T-cell (primary cell): ENCODE measurements at regions not wholly inside any gene's neighbourhood (a gene's known extent, or its start where the extent isn't known, plus 50 kb on each side); places are given as distances from the start of the nearest gene placed in this dataset.

Experiments used
- ATAC-seq, 4 experiments: fragments of 200-7000 bp in 3 of 4; fragments of 150-1000 bp in 1 of 4; cut with Tn5 transposase; replicated peaks in 1 of 4; 1 replicate in 3 of 4; 2 replicates in 1 of 4; pipeline ENCODE4 v1.10.0; 2021; ENCODE audit warnings: moderate library complexity in 3 of 4, mild to moderate bottlenecking in 2 of 4, moderate number of reproducible peaks in 1 of 4
- CTCF ChIA-PET, 2 donors: fragments of 300-600 bp; sonication (Branson Sonifier 250); formaldehyde crosslinking; loops; one replicate each; lab custom pipeline; 2022; ENCODE audit warnings: antibody characterized with exemption in 2 of 2; lab: Charles Lee
- POLR2A ChIA-PET, 2 donors: fragments of 300-600 bp; sonication (Branson Sonifier 250); formaldehyde crosslinking; loops; one replicate each; lab custom pipeline; 2022; ENCODE audit warnings: antibody characterized with exemption in 2 of 2; lab: Charles Lee
- DNase-seq, 35 experiments: peaks; one replicate each; pipeline versions ENCODE4 v3.0.0 to v3.0.0-alpha.2; 2013 to 2023
- H3K27ac ChIP-seq: one replicate; pipeline ENCODE4 v1.5.1; 2013; ENCODE audit warnings: low read length
- H3K27me3 ChIP-seq, 2 experiments: replicated peaks in 1 of 2; 1 replicate in 1 of 2; 2 replicates in 1 of 2; pipeline versions ENCODE4 v1.6.1 to v1.7.0; 2013; ENCODE audit warnings: low read length in 1 of 2, mixed read lengths in 1 of 2; ENCODE audit not compliant: control insufficient read depth in 2 of 2, insufficient read depth in 2 of 2; ENCODE audit errors: extremely low read depth in 1 of 2
- H3K36me3 ChIP-seq, 2 donors: 1 replicate in 1 of 2; 2 replicates in 1 of 2; pipeline versions ENCODE4 v1.6.1 to v1.7.0; 2013; ENCODE audit warnings: low read length in 1 of 2; ENCODE audit not compliant: control insufficient read depth in 2 of 2, insufficient read depth in 1 of 2; ENCODE audit errors: extremely low read depth in 1 of 2
- H3K4me1 ChIP-seq, 2 experiments: 1 replicate in 1 of 2; 2 replicates in 1 of 2; pipeline versions ENCODE4 v1.6.1 to v1.7.0; 2013; ENCODE audit warnings: low read length in 2 of 2, mixed read lengths in 1 of 2; ENCODE audit not compliant: insufficient read depth in 2 of 2, control insufficient read depth in 1 of 2; ENCODE audit errors: extremely low read depth in 1 of 2
- H3K4me3 ChIP-seq, 2 donors: 1 replicate in 1 of 2; 2 replicates in 1 of 2; pipeline versions ENCODE4 v1.5.1 to v1.7.0; 2013; ENCODE audit warnings: mild to moderate bottlenecking in 2 of 2, low read length in 1 of 2, moderate library complexity in 1 of 2; ENCODE audit not compliant: control insufficient read depth in 1 of 2; ENCODE audit errors: extremely low read depth in 1 of 2
- H3K9me3 ChIP-seq: 2 replicates; pipeline ENCODE4 v1.7.0; 2013
- H3K27ac Mint-ChIP-seq, 2 donors: one replicate each; pipeline ENCODE4 v1.8.0; 2020 to 2021; ENCODE audit warnings: mild to moderate bottlenecking in 2 of 2, mixed read lengths in 2 of 2
- H3K27me3 Mint-ChIP-seq, 2 donors: one replicate each; pipeline ENCODE4 v1.8.0; 2021 to 2022; ENCODE audit warnings: mixed read lengths in 2 of 2
- H3K36me3 Mint-ChIP-seq: one replicate; pipeline ENCODE4 v1.8.0; 2021; ENCODE audit warnings: mixed read lengths
- H3K4me1 Mint-ChIP-seq, 3 donors: one replicate each; pipeline ENCODE4 v1.8.0; 2020 to 2022; ENCODE audit warnings: mixed read lengths in 3 of 3, mild to moderate bottlenecking in 1 of 3
- H3K4me3 Mint-ChIP-seq, 3 donors: one replicate each; pipeline ENCODE4 v1.8.0; 2020 to 2022; ENCODE audit warnings: mild to moderate bottlenecking in 3 of 3, mixed read lengths in 3 of 3, moderate library complexity in 3 of 3
- H3K9me3 Mint-ChIP-seq, 3 donors: one replicate each; pipeline ENCODE4 v1.8.0; 2020 to 2022; ENCODE audit warnings: mixed read lengths in 3 of 3
- WGBS: methylation state at CpG from one replicate; pipeline ENCODE4 v1.1.5; 2013; ENCODE audit warnings: missing lambda C conversion rate; ENCODE audit not compliant: insufficient coverage; 5-methylcytosine and 5-hydroxymethylcytosine counted together

GRCh38 chr12:43095669-43096280, 456.2 kb downstream of the ADAMTS20 start:
- H3K36me3 Mint-ChIP-seq, result no peaks in the 10 kb centered on the region

GRCh38 chr12:43094886-43095575, 457.0 kb downstream of the ADAMTS20 start:
- H3K27ac Mint-ChIP-seq, result no peak overlapping the region
- H3K27me3 Mint-ChIP-seq, result no peaks in the 10 kb centered on the region
- POLR2A ChIA-PET, result no interaction called here
- DNase-seq (no peak), ATAC-seq (no peak)
- H3K27ac ChIP-seq, result no peak overlapping the region
- no peaks in the 10 kb centered on the region for H3K36me3 Mint-ChIP-seq
- H3K36me3 ChIP-seq, result no peaks in the 10 kb centered on the region
- H3K9me3 ChIP-seq, result no peaks in the 10 kb centered on the region
- H3K4me1 Mint-ChIP-seq, result no peaks in the 10 kb centered on the region
- H3K4me1 ChIP-seq, result no peaks in the 10 kb centered on the region
- no peak overlapping the region for H3K4me3 ChIP-seq
- H3K9me3 Mint-ChIP-seq, result peaks cover 13 to 29% (median 28%) of the 10 kb centered on the region in 3 donors
- no CpG with 5 or more reads among the region's 2 CpGs for WGBS
- no peak overlapping the region for H3K4me3 Mint-ChIP-seq
- CTCF ChIA-PET, result no interaction called here
- H3K27me3 ChIP-seq, result no peaks in the 10 kb centered on the region

More at GRCh38 chr12:43095669-43096280, 456.2 kb downstream of the ADAMTS20 start:
- ChIA-PET POLR2A (no interaction called here), CTCF (no interaction called here)
- H3K4me1 Mint-ChIP-seq, result no peaks in the 10 kb centered on the region
- no peak overlapping the region for H3K4me3 Mint-ChIP-seq
- Histone ChIP-seq H3K9me3 (no peaks in the 10 kb centered on the region), H3K36me3 (no peaks in the 10 kb centered on the region), H3K4me3 (no peak overlapping the region), H3K27me3 (no peaks in the 10 kb centered on the region), H3K4me1 (no peaks in the 10 kb centered on the region), H3K27ac (no peak overlapping the region)
- DNase-seq, result no peak
- ATAC-seq, result no peak
- no peaks in the 10 kb centered on the region for H3K27me3 Mint-ChIP-seq
- peaks cover 13 to 23% (median 23%) of the 10 kb centered on the region in 3 donors for H3K9me3 Mint-ChIP-seq
- no peak overlapping the region for H3K27ac Mint-ChIP-seq
- no CpG with 5 or more reads among the region's 6 CpGs for WGBS

GRCh38 chr12:43090981-43091380, 461.0 kb downstream of the ADAMTS20 start:
- H3K36me3 Mint-ChIP-seq, result no peaks in the 10 kb centered on the region

GRCh38 chr12:43087195-43088091, 464.6 kb downstream of the ADAMTS20 start:
- H3K27me3 Mint-ChIP-seq, result no peaks in the 10 kb centered on the region
- peaks cover 19 to 45% (median 29%) of the 10 kb centered on the region in 3 donors for H3K9me3 Mint-ChIP-seq
- Histone ChIP-seq H3K27ac (no peak overlapping the region), H3K4me3 (no peak overlapping the region), H3K9me3 (no peaks in the 10 kb centered on the region), H3K27me3 (no peaks in the 10 kb centered on the region), H3K36me3 (no peaks in the 10 kb centered on the region), H3K4me1 (no peaks in the 10 kb centered on the region)
- DNase-seq, result no peak
- H3K4me3 Mint-ChIP-seq, result no peak overlapping the region
- 83% methylated on average over 1 of the region's 3 CpGs for WGBS
- H3K27ac Mint-ChIP-seq, result no peak overlapping the region
- no peaks in the 10 kb centered on the region for H3K4me1 Mint-ChIP-seq
- H3K36me3 Mint-ChIP-seq, result no peaks in the 10 kb centered on the region
- POLR2A ChIA-PET, result no interaction called here
- CTCF ChIA-PET, result no interaction called here
- no peak for ATAC-seq

More at GRCh38 chr12:43090981-43091380, 461.0 kb downstream of the ADAMTS20 start:
- DNase-seq (no peak), ATAC-seq (no peak)
- Mint-ChIP-seq H3K27me3 (no peaks in the 10 kb centered on the region), H3K4me3 (no peak overlapping the region), H3K4me1 (no peaks in the 10 kb centered on the region), H3K27ac (no peak overlapping the region), H3K9me3 (peaks cover 17 to 42% (median 28%) of the 10 kb centered on the region in 3 donors)
- Histone ChIP-seq H3K4me3 (no peak overlapping the region), H3K4me1 (no peaks in the 10 kb centered on the region), H3K27me3 (no peaks in the 10 kb centered on the region), H3K27ac (no peak overlapping the region), H3K9me3 (no peaks in the 10 kb centered on the region), H3K36me3 (no peaks in the 10 kb centered on the region)
- WGBS, result no CpG with 5 or more reads among the region's 2 CpGs
- POLR2A ChIA-PET, result no interaction called here
- CTCF ChIA-PET, result no interaction called here

- no peaks in the 10 kb centered on the region for H3K4me1 ChIP-seq
- no peak overlapping the region for H3K27ac ChIP-seq
- Mint-ChIP-seq H3K36me3 (no peaks in the 10 kb centered on the region), H3K4me1 (no peaks in the 10 kb centered on the region), H3K9me3 (peaks cover 11 to 12% (median 12%) of the 10 kb centered on the region in 3 donors), H3K27ac (no peak overlapping the region), H3K4me3 (no peak overlapping the region), H3K27me3 (no peaks in the 10 kb centered on the region)
- H3K9me3 ChIP-seq, result no peaks in the 10 kb centered on the region
- CTCF ChIA-PET, result no interaction called here
- H3K27me3 ChIP-seq, result no peaks in the 10 kb centered on the region
- H3K36me3 ChIP-seq, result no peaks in the 10 kb centered on the region
- no peak overlapping the region for H3K4me3 ChIP-seq
- DNase-seq (no peak), ATAC-seq (no peak)
- POLR2A ChIA-PET, result no interaction called here
Measured at GRCh38 chr12:43079476-43079875, 472.5 kb downstream of the ADAMTS20 start.

GRCh38 chr12:43078976-43079375, 473.0 kb downstream of the ADAMTS20 start:
- no peaks in the 10 kb centered on the region for H3K4me1 Mint-ChIP-seq

More at GRCh38 chr12:43078976-43079375, 473.0 kb downstream of the ADAMTS20 start:
- Mint-ChIP-seq H3K27me3 (no peaks in the 10 kb centered on the region), H3K4me3 (no peak overlapping the region), H3K27ac (no peak overlapping the region), H3K36me3 (no peaks in the 10 kb centered on the region), H3K9me3 (peaks cover 8 to 11% (median 8%) of the 10 kb centered on the region in 3 donors)
- H3K36me3 ChIP-seq, result no peaks in the 10 kb centered on the region
- DNase-seq (no peak), ATAC-seq (no peak)
- H3K9me3 ChIP-seq, result no peaks in the 10 kb centered on the region
- H3K27ac ChIP-seq, result no peak overlapping the region
- no CpG with 5 or more reads among the region's 3 CpGs for WGBS
- ChIA-PET POLR2A (no interaction called here), CTCF (no interaction called here)
- H3K4me1 ChIP-seq, result no peaks in the 10 kb centered on the region
- no peak overlapping the region for H3K4me3 ChIP-seq
- H3K27me3 ChIP-seq, result no peaks in the 10 kb centered on the region
